ENCODE measurements at regions not wholly inside any gene's neighbourhood (a gene's known extent, or its start where the extent isn't known, plus 50 kb on each side); places are given as distances from the start of the nearest gene placed in this dataset.
"Not testable (repeated sequence)": the region's sequence is repeated elsewhere in the genome, so short reads cannot be mapped to it uniquely, and the experiment has no call there.

DNA sequence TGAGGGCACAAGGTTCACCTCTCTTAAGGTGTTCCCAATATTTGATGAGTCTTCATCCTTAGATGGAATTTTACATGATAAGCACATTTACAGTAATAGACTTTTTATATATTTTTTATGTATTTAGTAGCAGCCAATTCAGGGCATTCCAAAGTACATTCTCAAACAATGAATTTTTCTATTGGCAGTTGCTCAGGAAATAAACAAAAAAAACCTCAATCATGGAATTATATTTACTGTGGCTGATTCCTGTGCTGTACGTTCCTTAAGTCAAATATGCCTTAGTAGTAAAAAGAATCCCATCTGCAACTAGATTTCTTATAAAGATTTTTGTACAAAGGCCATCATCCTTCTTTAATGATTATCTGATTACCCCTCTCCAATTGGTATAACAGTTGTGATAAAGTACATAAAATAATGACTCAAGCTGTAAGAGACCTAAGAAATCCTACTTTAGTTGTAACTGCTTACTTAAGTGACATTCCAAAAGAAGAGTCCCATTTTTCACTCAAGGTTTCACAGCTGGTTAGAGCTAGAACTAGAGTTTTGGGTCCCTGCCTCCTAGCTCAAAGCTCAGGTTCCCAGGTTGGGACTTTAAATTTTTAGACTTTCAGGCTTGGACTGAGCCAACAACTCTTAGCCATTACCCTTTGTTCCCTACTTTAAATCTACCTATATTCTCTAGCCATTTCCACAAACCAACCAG is 152.7 kb downstream of the FHIP1A start:
- DNase-seq (ENCODE audit: low read depth): no peak

DNA sequence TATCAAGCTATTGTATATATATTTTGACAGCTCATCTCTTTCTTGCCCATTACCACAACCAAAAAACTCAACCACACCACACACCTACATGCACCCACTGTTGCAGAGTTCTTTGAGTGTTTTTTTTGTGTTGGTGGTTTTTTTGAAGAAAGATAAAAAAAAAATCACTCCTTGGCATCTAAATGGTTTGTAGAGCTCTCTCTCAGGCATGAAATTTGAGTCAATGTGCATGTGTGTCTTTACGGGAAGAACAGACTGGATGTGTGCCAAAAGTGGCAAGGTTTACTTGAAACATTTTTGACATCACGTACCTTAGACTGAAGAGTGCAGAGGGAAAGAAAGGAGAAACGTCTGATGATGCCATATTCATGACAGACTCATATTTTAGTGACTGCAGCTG is 154.2 kb downstream of the FHIP1A start:
- DNase-seq (ENCODE audit: low read depth): peak; percentile 14

DNA sequence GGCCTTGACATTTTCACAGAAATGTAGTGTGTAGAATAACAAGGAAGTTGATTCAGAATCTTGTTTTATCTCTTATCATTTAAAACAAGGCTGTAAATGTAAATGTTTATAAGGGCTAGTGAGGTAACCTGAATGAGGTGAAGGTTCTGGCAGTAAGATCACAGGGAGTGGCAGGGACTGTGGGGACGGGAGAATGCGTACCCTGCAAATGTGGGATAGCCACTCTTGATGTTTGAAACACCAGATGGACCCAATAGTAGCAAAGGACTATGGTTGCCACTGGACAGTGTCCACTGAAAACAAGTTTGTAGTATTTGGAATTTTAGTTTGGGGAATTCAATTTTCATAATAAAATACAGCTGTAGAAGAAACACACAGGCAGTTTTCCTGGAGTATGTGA is 155.3 kb downstream of the FHIP1A start:
- no peak for DNase-seq (ENCODE audit: low read depth)

DNA sequence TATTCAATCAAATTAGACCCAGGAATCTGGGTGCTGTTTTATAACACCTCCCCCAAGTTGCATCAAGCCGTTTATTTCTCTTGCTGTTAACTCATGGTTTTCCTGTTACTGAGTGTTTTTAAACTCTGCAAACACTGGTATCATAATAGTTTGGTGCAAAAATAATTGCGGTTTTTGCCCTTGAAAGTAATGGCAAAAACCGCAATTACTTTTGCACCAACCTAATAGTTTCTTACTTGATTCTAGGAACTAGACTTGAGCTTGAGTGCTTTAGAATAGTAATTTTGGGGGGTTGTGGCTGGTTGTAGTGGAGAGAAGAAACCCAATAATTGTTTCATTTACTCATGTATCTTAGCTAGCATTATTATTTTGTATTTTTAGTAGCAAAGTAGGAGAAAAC is 156.6 kb downstream of the FHIP1A start:
- DNase-seq (ENCODE audit: low read depth): no peak

DNA sequence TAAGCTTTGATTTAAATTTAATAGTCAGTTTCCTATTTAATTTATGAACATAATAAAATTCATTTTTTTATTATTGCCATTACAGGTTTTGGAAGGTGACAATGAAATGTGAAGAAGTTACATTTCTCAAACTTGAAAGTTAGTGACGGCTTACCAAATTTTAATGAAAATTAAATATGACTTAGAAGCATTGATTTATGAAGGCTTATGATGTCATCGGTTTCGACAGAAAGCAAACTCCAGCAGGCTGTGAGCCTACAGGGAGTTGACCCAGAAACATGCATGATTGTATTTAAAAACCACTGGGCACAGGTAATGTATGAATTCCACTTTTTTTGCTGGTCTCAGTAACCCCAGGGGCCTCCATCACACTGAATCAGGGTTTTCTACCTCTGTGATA is 157.1 kb downstream of the FHIP1A start:
- DNase-seq (ENCODE audit: low read depth): no peak

DNA sequence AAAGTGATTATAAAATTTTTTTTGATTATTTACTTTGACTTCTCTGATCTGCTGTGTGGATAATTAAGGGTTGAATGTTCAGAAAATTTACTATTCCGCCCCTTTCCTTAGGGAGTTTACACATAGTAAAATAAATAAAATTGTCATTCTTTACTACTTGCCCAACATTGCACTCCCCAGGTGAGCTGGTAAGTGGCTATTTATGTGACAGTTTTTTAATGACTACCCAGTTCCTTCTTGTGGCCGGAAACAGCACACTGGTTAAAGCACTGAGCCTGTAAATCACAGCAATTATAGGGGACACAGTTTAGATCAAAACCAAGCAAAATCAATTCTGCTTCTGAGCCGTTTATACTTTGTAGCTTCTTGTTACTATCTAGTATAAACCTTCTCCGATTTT is 158.1 kb downstream of the FHIP1A start:
- no peak for DNase-seq (ENCODE audit: low read depth)

DNA sequence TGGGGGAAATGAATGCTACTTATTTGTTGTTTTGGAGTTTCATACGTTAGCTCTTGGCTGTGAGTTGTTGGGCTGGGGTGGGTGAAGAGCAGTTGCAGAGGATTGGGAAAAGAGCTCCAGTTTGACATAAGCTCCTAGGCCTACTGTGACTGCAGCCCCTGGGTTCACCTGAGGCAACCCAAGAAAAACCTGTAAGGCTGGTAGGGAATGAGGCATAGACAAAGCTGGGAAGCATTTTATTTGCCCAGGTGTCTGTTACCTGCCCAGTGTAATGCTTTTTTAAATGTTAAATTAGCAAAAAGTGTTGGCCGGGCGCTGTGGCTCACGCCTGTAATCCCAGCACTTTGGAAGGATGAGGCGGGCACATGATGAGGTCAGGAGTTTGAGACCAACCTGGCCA is 160.0 kb downstream of the FHIP1A start:
- DNase-seq (ENCODE audit: low read depth): no peak

DNA sequence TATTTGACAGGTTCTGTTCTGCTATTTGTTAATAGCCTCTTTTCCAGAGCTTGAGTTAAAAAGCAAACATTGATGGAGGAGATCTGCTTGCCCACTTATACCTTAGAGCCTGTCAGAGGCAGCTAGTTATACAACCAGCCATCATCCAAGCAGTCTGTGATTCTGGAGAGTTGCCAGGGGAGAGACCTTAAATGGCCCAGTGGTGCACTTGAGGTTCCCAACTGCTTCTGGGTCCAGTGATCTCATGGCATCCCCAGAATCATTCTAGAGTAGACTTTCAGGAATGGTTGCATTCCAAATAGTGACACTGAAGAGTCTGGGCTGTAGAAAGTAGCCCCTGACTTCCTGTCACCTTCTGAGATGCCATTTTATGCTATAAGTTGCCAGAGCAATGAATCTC is 160.7 kb downstream of the FHIP1A start:
- no peak for DNase-seq (ENCODE audit: low read depth)

DNA sequence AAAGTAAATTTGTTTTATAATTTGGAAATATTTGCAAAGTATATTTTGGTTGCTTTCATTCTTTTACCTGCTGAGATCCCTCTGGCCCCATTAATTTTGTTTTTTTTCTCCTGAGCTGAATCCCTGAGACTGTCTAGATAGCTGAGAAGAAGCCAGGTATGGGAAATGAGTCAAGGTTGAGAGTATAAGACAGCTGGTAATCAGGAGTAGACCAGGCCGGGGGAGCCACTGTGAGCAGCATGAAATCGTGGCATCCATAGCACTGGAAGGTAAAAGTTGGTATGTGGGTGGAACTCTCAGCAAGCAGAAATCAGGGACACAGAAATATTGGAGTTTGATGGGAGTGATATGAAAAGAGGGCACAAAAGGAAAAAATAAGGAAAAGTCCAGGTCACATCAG is 164.5 kb downstream of the FHIP1A start:
- DNase-seq (ENCODE audit: low read depth): no peak

DNA sequence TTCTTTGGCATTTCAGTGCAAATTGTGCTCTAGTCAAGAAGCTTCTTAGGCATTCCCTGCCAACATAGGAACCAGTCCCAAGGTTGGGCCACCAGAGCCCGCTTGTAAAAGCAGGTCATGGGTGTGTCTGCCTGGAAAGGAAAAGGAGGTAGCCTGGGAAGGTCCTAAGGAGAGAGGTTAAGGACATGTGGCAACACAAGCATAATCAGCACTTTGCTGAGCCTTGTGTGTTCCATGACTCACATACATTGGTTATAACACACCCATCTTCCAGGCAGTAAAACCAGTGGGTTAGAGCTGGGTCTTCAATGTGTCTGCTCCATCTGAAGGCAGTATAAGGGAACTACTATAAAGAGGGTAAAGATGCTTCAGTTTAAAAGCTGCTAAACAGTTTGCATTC is 165.0 kb downstream of the FHIP1A start:
- peak; percentile 27 for DNase-seq (ENCODE audit: low read depth)

DNA sequence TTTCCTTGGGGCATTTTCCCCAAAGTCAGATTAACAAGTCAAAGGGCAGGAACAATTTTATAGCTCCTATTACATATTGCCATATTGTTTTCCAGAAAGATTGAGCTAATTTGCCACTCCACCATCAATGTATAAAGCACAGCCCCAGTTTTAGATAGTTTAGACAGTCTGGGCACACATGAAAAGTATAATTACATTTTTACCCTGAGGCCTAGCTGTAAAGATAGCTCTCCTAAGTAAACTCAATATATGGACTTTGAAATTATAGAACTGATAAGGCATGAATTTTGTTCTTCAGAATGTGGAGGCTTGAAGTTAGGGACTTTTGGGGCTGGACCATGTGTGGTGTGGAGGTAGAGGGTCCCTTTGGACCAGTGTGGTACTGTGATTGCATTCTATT is 166.0 kb downstream of the FHIP1A start:
- DNase-seq (ENCODE audit: low read depth): no peak

DNA sequence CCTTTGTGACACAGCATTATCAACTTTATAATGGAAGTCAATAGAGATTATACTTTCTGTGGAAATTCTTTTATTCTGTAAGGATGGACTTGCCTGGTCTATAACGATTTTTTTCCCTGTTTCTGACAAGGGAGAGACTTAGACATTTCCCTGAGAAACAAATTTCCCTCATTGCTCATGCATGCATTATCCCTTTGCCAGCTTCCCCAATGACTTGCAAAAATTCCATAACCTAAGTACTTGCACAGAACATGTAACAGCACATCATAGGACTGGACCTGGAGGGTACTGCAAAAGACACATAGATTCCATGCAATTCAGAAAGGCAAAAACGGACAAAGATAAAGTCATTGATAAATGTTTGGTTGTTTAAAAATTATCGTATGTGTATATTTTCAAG is 166.7 kb downstream of the FHIP1A start:
- no peak for DNase-seq (ENCODE audit: low read depth)

DNA sequence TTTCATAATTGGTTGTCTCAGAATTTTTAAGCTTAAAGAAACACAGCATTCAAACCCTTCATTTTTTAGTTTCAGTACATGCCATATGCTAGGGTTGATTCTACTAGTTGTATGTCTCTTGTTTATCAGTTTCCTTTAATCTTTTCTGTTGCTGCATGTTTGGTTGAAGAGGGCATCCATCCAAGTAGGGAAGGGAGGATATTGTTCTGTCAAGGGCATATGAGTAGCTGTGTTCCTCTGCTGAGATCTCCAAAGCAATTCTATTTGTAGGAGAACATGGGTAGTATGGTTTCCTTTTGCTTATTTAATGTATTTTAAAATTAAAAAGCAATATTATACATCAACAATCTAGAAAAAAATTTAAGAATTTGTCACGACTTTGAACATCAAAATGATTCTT is 167.7 kb downstream of the FHIP1A start:
- no peak for DNase-seq (ENCODE audit: low read depth)

DNA sequence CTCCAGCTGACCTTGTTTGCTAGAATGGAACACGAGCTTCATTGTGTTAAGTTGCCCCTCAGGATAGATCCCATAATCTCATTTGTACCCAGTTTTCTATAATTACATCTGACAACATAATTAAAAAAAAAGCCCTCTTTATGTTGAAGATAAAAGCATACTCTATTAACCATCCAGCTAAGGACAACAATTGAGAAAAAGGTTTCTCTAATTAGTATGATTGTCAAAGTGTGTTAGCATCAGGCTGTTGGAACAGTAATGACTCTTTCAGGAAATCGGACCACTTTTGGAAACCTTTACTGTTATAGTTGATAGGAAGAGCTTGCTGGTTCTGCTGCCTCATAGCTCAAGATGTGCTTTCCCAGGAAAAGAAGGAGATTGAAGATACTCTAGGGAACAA is 172.6 kb downstream of the FHIP1A start:
- DNase-seq (ENCODE audit: low read depth): no peak

DNA sequence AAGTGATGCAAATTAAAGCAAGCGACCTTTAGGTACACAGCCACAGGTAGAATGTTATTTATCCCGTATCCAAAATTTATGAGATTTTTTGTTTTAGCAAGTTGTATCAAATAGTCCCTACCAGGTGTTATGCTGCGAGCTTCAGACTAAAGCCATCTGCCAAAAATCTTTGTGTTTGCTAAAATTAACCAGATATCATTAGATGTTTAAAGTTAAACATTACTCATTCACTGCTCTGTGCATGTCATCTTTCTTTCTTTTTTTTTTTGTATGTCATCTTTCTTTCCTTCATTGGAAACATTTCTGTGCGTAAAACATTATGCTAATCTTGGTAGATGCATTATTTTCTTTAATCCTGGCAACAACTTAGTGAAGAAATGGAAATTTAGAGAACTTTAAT is 173.1 kb downstream of the FHIP1A start:
- no peak for DNase-seq (ENCODE audit: low read depth)

DNA sequence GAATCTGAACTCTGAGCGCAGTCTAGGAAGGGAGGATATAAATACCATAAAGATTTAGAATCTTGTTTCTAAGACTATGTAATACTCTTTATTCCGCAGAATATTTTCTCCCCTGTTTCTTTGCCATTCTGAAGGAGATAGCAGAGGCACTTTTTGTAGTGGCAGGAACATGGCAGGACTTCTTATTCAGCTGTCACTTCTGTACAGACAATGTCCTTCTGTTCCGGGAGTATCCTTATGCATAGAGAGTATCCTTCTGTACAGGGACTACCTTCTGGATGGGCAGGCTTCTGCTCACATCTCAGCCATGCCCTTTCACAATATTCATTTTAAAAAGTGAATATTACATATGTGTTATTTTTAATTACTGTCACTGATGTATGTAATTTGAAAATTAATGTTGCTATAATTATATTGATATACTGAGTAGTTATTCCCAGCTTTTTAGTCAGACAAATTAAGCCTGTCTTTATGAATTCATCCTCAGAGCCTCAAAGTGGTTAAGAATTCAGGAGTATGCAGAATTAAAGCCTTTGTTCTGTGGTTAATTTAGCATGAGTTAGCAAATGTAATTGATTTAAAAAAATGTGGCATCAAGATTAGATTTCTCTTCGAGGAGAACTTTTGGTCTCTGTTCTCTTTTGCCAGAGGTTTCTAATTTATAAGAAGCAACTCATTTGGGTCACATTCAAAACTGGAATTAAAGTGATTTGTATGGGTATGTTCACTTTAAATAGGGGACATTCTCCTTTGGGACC is 174.4 kb downstream of the FHIP1A start:
- no peak for DNase-seq (ENCODE audit: low read depth)

DNA sequence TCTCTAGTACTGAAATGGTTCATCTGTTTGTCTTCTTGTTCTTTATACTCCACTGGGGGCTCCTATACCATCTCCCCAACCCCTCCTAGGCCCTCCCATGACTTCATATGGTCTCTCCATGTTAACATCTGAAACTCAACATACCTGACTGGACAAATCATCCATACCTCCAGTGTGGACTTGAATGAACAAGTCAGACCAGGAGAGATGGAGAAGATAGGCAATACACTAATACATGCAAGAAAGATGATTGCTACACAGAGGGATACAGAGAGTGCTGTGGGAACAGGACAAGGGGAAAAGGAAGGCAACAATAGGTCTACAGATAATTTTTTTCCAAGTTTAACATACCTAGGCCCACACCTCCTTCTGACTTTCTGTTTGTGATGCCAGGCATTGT is 175.1 kb downstream of the FHIP1A start:
- DNase-seq (ENCODE audit: low read depth): no peak

DNA sequence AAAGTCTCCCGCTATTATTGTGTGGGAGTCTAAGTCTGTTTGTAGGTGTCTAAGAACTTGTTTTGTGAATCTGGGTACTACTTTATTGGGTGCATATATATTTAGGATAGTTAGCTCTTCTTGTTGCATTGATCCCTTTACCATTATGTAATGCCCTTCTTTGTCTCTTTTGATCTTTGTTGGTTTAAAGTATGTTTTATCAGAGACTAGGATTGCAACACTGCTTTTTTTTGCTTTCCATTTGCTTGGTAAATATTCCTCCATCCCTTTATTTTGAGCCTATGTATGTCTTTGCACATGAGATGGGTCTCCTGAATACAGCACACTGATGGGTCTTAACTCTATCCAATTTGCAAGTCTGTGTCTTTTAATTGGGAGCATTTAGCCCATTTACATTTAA is 165.2 kb downstream of the GATB start:
- DNase-seq (ENCODE audit: low read depth): not testable (repeated sequence)

DNA sequence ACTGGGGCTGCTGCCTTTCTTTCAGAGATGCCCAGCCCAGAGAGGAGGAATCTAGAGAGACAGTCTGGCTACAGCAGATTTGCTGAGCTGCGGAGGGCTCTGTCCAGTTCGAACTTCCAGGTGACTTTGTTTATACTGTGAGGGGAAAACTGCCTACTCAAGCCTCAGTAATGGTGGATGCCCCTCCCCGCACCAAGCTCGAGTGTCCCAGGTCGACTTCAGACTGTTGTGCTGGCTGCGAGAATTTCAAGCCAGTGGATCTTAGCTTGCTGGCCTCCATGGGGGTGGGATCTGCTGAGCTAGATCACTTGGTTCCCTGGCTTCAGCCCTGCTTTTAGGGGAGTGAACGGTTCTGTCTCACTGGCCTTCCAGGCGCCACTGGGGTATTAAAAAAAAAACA is 163.1 kb downstream of the GATB start:
- DNase-seq (ENCODE audit: low read depth): not testable (repeated sequence)

DNA sequence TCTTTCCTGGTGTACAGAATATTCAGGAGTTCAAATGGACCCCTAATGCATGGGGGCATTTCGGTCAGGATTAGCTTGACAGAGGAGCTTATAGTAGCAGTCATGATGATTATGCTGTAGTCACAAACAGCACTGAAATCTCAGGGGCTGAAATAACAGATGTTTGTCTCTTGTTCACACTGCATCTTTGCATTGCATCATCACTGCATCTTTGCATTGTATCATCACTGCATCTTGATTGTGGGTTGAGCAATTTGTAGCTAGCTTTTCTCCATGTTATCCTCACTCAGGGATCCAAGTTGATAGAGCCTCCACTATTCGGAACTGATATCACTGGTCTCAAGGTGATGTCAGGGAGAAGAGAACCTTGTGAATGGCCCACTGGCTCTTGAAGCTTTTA is 160.9 kb downstream of the GATB start:
- DNase-seq (ENCODE audit: low read depth): no peak

DNA sequence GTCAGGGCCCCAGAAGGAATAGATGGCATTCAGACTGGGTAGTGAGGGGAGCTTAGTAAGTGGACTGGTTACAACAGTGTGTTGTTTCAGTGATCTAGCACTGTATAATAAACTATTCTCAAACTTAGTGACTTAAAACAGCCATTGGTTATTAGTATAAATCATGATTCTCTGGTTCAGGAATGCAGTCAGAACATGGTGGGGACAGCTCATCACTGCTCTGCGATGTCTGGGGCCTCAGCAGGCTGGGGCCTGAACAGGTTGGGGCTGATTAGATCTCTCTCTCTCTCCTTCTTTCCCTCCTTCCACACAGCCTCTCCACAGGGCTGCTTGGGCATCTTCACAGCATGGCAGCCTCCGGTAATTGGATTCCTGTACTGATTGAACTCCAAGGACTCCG is 160.4 kb downstream of the GATB start:
- no peak for DNase-seq (ENCODE audit: low read depth)

DNA sequence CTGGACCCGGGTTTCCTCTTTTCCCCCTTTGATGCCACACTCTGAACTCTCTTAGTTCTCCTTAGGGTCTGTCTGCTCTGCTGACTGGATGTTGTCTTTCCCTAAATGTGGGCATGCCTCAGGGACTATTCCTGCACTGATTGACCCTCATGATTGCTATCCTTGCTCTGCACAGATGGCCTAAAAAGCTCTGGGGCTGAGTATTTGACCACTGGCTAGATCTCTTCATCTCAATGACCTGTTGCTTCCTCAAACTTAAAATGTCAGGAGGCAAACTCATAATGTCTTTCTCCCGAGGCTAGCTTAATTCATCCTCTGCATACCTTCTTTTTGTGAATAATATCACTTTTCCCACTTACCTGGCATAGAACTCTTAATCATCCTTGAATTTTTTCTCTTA is 157.4 kb downstream of the GATB start:
- no peak for DNase-seq (ENCODE audit: low read depth)

DNA sequence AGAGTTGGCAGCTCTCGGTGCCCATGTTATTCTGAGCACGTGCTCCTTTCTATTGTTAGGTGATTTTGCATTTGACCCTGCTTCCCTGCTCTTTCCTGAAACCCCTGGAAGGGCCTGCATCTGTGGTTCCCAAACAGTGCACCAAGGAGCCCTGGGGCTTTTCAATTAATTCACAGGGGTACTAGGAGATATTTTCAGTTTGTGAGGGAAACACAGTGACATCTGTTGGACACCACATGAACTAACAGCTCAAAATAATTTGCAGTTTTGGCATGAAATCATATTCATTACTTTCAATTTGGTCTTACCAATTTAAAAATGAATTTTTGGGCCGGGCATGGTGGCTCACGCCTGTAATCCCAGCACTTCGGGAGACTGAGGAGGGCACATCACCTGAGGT is 156.6 kb downstream of the GATB start:
- peak; percentile 35 for DNase-seq (ENCODE audit: low read depth)

DNA sequence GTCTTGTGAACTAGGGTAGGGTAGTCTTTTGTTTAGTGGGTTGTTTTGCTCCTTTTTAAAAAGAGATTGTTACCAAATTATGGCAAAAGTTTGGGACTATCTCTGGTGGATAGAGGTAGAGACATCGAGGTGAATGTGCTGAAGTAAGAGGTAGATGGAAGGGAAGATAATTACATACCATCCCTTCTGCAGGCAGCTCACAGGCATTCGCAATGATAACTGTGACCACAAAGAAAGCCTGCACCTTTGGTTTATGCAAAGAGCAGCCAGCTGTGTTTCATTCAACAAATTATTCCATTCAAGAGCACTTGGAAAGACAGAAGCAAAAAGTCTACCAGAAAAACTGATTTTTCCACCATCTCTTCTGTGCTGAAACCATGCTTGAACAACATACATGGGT is 155.6 kb downstream of the GATB start:
- no peak for DNase-seq (ENCODE audit: low read depth)

Measured in LHCN-M2 (cell line).